Caco-2 (cell line): ENCODE measurements at regions not wholly inside any gene's neighbourhood (a gene's known extent, or its start where the extent isn't known, plus 50 kb on each side); places are given as distances from the start of the nearest gene placed in this dataset.
A peak's percentile ranks its signal among the peaks of the same experiment; 100 is the strongest.

Source experiments
- BruUV-seq: library from RNA; stranded (reverse); fragments of 400-500 nt; replicated peaks from 2 replicates; lab custom pipeline; 2021; lab: Mats Ljungman, UMichigan
- CTCF ChIA-PET: fragments of 300-600 bp; sonication (Branson Sonifier 250); formaldehyde crosslinking; loops from one replicate; lab custom pipeline; 2022; ENCODE audit warnings: antibody characterized with exemption; lab: Charles Lee
- POLR2A ChIA-PET: fragments of 300-600 bp; sonication (Branson Sonifier 250); formaldehyde crosslinking; loops from one replicate; lab custom pipeline; 2022; ENCODE audit warnings: antibody characterized with exemption; lab: Charles Lee
- DNase-seq, 2 experiments: peaks; one replicate each; pipeline versions ENCODE4 v3.0.0 to v3.0.0-alpha.2; 2020 to 2022
- H3K27me3 ChIP-seq: replicated peaks from 2 replicates; pipeline ENCODE4 v1.6.0; 2011; ENCODE audit warnings: low read length; ENCODE audit not compliant: control insufficient read depth, insufficient read depth
- H3K36me3 ChIP-seq: 2 replicates; pipeline ENCODE4 v1.5.1; 2011; ENCODE audit warnings: low read length; ENCODE audit not compliant: control insufficient read depth, insufficient read depth
- H3K4me1 ChIP-seq: fragments of 250-450 bp; sonication (Bioruptor Pico); 2 replicates; pipeline ENCODE4 v1.5.1; 2020; ENCODE audit warnings: mild to moderate bottlenecking
- H3K4me3 ChIP-seq: 2 replicates; pipeline ENCODE4 v1.5.1; 2011; ENCODE audit warnings: low read depth, mild to moderate bottlenecking, control low read depth, low read length
- H3K9me3 ChIP-seq: fragments of 250-450 bp; sonication (Bioruptor Pico); 2 replicates; pipeline ENCODE4 v1.5.1; 2020; ENCODE audit warnings: mild to moderate bottlenecking, moderate library complexity
- H3K27ac Mint-ChIP-seq: one replicate; pipeline ENCODE4 v1.8.0; 2022; ENCODE audit warnings: mixed read lengths; ENCODE audit not compliant: unreplicated experiment
- H3K27me3 Mint-ChIP-seq: one replicate; pipeline ENCODE4 v1.8.0; 2022; ENCODE audit warnings: mixed read lengths; ENCODE audit not compliant: insufficient read depth, unreplicated experiment
- H3K36me3 Mint-ChIP-seq: one replicate; pipeline ENCODE4 v1.8.0; 2022; ENCODE audit warnings: mild to moderate bottlenecking, mixed read lengths; ENCODE audit not compliant: insufficient read depth, unreplicated experiment
- H3K4me1 Mint-ChIP-seq: one replicate; pipeline ENCODE4 v1.8.0; 2022; ENCODE audit warnings: low read depth, mixed read lengths; ENCODE audit not compliant: unreplicated experiment
- H3K4me3 Mint-ChIP-seq: one replicate; pipeline ENCODE4 v1.8.0; 2022; ENCODE audit warnings: mild to moderate bottlenecking, moderate library complexity, mixed read lengths; ENCODE audit not compliant: unreplicated experiment
- H3K9me3 Mint-ChIP-seq: one replicate; pipeline ENCODE4 v1.8.0; 2022; ENCODE audit warnings: mixed read lengths; ENCODE audit not compliant: unreplicated experiment
- intact Hi-C: fragments of 100-400 bp; cut with micrococcal nuclease; formaldehyde crosslinking; loops from one replicate; pipeline ENCODE4 v1.10.0; 2022; ENCODE audit not compliant: unreplicated experiment
- TF ChIP-seq, protein P1 (sequence below), 2 experiments: fragments of 200-600 bp in 1 of 2; IDR thresholded peaks; 1 replicate in 1 of 2; 2 replicates in 1 of 2; pipeline versions ENCODE4 v1.5.1 to v1.8.0; 2011 to 2022; ENCODE audit warnings: antibody characterized with exemption in 1 of 2, control low read depth in 1 of 2, inconsistent platforms in 1 of 2, low read depth in 1 of 2, low read length in 1 of 2, mild to moderate bottlenecking in 1 of 2, moderate library complexity in 1 of 2; ENCODE audit not compliant: insufficient read depth in 1 of 2, severe bottlenecking in 1 of 2, unreplicated experiment in 1 of 2

DNA sequence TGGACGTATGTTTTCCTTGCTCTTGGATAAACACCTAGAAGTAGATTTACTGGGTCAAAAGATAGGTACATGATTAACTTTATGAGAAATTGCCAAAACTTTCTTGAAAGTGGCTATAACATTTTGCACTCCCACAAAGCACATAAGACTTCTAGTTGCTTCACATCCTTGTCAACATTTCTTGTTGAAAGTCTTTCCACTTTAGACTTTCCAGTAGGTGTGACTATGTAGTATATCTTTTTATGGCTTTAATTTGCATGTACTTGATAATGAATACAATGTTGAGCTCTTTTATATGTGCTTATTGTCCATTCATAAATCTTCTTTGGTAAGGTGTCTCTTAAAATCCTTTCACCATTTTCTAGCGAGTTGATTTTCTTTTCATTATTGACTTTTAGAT lies 241.2 kb upstream of the RPL38 start:
- H3K4me3 ChIP-seq = no peak overlapping the region
- ChIA-PET CTCF (no interaction called here), POLR2A (no interaction called here)
- H3K36me3 ChIP-seq = no peaks in the 10 kb centered on the region
- no peak for DNase-seq
- Mint-ChIP-seq H3K36me3 (no peaks in the 10 kb centered on the region), H3K27me3 (no peaks in the 10 kb centered on the region), H3K4me1 (no peaks in the 10 kb centered on the region), H3K4me3 (no peak overlapping the region), H3K9me3 (peaks cover 30% of the 10 kb centered on the region), H3K27ac (no peak overlapping the region)
- no peaks in the 10 kb centered on the region for H3K27me3 ChIP-seq
- peaks cover 8% of the 10 kb centered on the region for H3K4me1 ChIP-seq
- intact Hi-C loops = no loop called here
- peaks cover 25% of the 10 kb centered on the region for H3K9me3 ChIP-seq
- no TSS peak for BruUV-seq
- TF ChIP-seq, protein P1, sequence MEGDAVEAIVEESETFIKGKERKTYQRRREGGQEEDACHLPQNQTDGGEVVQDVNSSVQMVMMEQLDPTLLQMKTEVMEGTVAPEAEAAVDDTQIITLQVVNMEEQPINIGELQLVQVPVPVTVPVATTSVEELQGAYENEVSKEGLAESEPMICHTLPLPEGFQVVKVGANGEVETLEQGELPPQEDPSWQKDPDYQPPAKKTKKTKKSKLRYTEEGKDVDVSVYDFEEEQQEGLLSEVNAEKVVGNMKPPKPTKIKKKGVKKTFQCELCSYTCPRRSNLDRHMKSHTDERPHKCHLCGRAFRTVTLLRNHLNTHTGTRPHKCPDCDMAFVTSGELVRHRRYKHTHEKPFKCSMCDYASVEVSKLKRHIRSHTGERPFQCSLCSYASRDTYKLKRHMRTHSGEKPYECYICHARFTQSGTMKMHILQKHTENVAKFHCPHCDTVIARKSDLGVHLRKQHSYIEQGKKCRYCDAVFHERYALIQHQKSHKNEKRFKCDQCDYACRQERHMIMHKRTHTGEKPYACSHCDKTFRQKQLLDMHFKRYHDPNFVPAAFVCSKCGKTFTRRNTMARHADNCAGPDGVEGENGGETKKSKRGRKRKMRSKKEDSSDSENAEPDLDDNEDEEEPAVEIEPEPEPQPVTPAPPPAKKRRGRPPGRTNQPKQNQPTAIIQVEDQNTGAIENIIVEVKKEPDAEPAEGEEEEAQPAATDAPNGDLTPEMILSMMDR (IDR thresholded peaks at IDR 0.05; ENCODE audit: insufficient read depth in 1 of 2, low read depth in 1 of 2, low read length in 1 of 2, severe bottlenecking in 1 of 2, unreplicated experiment in 1 of 2) = no peak

DNA sequence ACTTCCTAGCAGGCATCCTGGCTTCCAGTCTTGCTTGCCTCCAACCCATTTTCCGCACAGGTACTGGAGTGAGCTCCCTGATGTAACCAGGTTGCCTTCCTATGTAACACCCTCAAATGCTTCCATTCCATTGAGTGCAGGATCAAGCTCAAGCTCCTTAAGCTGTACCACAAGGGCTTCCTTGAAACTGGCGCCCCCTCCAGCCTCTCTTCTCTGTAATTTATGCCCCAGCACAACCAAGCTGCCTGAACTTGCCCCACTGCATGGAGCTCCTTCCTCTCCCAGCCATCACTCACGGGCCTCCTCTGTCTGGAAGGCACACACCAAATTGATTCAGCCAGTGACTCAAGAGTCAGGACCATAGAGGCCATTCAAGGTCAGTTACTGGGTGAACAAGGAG lies 234.8 kb upstream of the RPL38 start:
- no peaks in the 10 kb centered on the region for H3K27me3 Mint-ChIP-seq
- Histone ChIP-seq H3K4me1 (peaks cover 1% of the 10 kb centered on the region), H3K9me3 (peaks cover 7% of the 10 kb centered on the region), H3K4me3 (no peak overlapping the region), H3K36me3 (no peaks in the 10 kb centered on the region; the same call in 1 of the 2 replicates), H3K27me3 (no peaks in the 10 kb centered on the region)
- POLR2A ChIA-PET = no interaction called here
- peaks cover 5% of the 10 kb centered on the region for H3K36me3 Mint-ChIP-seq
- no TSS peak for BruUV-seq
- DNase-seq = no peak
- H3K9me3 Mint-ChIP-seq = peaks cover 17% of the 10 kb centered on the region
- intact Hi-C loops = no loop called here
- TF ChIP-seq, protein P1 (IDR thresholded peaks at IDR 0.05; ENCODE audit: insufficient read depth in 1 of 2, low read depth in 1 of 2, low read length in 1 of 2, severe bottlenecking in 1 of 2, unreplicated experiment in 1 of 2) = no peak
- CTCF ChIA-PET = no interaction called here
- H3K27ac Mint-ChIP-seq = no peak overlapping the region
- H3K4me3 Mint-ChIP-seq = no peak overlapping the region
- peaks cover 22% of the 10 kb centered on the region for H3K4me1 Mint-ChIP-seq

DNA sequence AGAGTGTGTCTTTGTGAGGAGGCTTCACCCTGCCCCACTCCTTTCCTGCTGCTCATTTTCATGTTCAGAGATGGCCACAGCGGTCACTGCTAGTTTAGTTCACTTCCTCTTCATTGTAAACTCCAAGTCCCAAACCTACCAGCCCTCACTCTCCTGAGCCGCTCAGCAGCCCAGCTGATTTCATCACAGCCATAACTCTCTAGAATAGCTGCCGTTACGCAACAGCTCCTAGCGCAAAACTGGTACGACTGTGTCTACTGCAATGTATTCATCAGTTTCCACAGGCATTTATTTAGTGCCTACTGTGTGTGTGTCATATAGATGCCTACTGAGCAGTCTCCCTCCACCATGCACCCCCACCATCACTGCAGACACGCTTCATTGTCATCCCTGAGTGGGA lies 233.5 kb upstream of the RPL38 start:
- no TSS peak for BruUV-seq
- no peak overlapping the region for H3K4me3 ChIP-seq
- H3K36me3 Mint-ChIP-seq = peaks cover 5% of the 10 kb centered on the region
- POLR2A ChIA-PET = no interaction called here
- H3K27me3 Mint-ChIP-seq = no peaks in the 10 kb centered on the region
- no peaks in the 10 kb centered on the region for H3K9me3 ChIP-seq
- CTCF ChIA-PET = no interaction called here
- H3K9me3 Mint-ChIP-seq = peaks cover 8% of the 10 kb centered on the region
- DNase-seq = peak in 1 of 2 experiments; percentile 50
- H3K4me1 Mint-ChIP-seq = peaks cover 30% of the 10 kb centered on the region
- no peak overlapping the region for H3K4me3 Mint-ChIP-seq
- intact Hi-C loops = no loop called here
- H3K27me3 ChIP-seq = no peaks in the 10 kb centered on the region
- no peak overlapping the region for H3K27ac Mint-ChIP-seq
- TF ChIP-seq, protein P1 (IDR thresholded peaks at IDR 0.05; ENCODE audit: insufficient read depth in 1 of 2, low read depth in 1 of 2, low read length in 1 of 2, severe bottlenecking in 1 of 2, unreplicated experiment in 1 of 2) = no peak
- peaks cover 10% of the 10 kb centered on the region for H3K4me1 ChIP-seq
- no peaks in the 10 kb centered on the region; the same call in 1 of the 2 replicates for H3K36me3 ChIP-seq
